Keratinocyte (primary cell): ENCODE measurements at regions not wholly inside any gene's neighbourhood (a gene's known extent, or its start where the extent isn't known, plus 50 kb on each side); places are given as distances from the start of the nearest gene placed in this dataset.

Experiments
- DNase-seq: peaks from one replicate; pipeline ENCODE4 v3.0.0-alpha.2; 2011; ENCODE audit warnings: low read depth, missing footprints, low spot score
- FAIRE-seq: peaks from 2 replicates; lab custom pipeline; 2011; peaks lifted over from hg19 to GRCh38; lab: Jason Lieb, UNC
- H2AFZ ChIP-seq: 2 replicates; pipeline ENCODE4 v1.6.0; 2012; ENCODE audit warnings: low read length, control low read depth, inconsistent platforms; ENCODE audit not compliant: control insufficient read depth
- H3K27ac ChIP-seq: 2 replicates; pipeline ENCODE4 v1.5.1; 2011; ENCODE audit warnings: low read length; ENCODE audit not compliant: control insufficient read depth, insufficient read depth
- H3K27me3 ChIP-seq: 3 replicates; pipeline ENCODE4 v1.6.0; 2011; ENCODE audit warnings: low read length; ENCODE audit not compliant: control insufficient read depth, insufficient read depth; ENCODE audit errors: extremely low read depth
- H3K36me3 ChIP-seq, 2 experiments: 2 replicates in 1 of 2; 3 replicates in 1 of 2; pipeline ENCODE4 v1.5.1; 2011; ENCODE audit warnings: low read length in 2 of 2, mild to moderate bottlenecking in 1 of 2; ENCODE audit not compliant: control insufficient read depth in 2 of 2, insufficient read depth in 2 of 2; ENCODE audit errors: extremely low read depth in 1 of 2
- H3K4me1 ChIP-seq: 3 replicates; pipeline ENCODE4 v1.5.1; 2011; ENCODE audit warnings: low read length; ENCODE audit not compliant: control insufficient read depth, insufficient read depth; ENCODE audit errors: extremely low read depth
- H3K4me2 ChIP-seq: 3 replicates; pipeline ENCODE4 v1.6.0; 2011; ENCODE audit warnings: low read depth, low read length; ENCODE audit not compliant: control insufficient read depth, insufficient read depth; ENCODE audit errors: extremely low read depth
- H3K4me3 ChIP-seq, 3 experiments: fragments of 200-600 bp in 1 of 3; sonication (generic) in 1 of 3; 2 replicates in 2 of 3; 3 replicates in 1 of 3; pipeline ENCODE4 v1.5.1; 2011 to 2016; ENCODE audit warnings: low read length in 3 of 3, mild to moderate bottlenecking in 3 of 3, control low read depth in 2 of 3, inconsistent platforms in 1 of 3, low read depth in 1 of 3, mixed read lengths in 1 of 3, mixed run types in 1 of 3, moderate library complexity in 1 of 3; ENCODE audit not compliant: control insufficient read depth in 2 of 3, insufficient read depth in 2 of 3; ENCODE audit errors: extremely low read depth in 1 of 3
- H3K79me2 ChIP-seq: 2 replicates; pipeline ENCODE4 v1.6.0; 2012; ENCODE audit warnings: low read length; ENCODE audit not compliant: control insufficient read depth, insufficient read depth
- H3K9ac ChIP-seq: 3 replicates; pipeline ENCODE4 v1.6.0; 2011; ENCODE audit warnings: low read length; ENCODE audit not compliant: control insufficient read depth, insufficient read depth; ENCODE audit errors: extremely low read depth
- H3K9me1 ChIP-seq: 3 replicates; pipeline ENCODE4 v1.6.0; 2011; ENCODE audit warnings: low read length; ENCODE audit not compliant: control insufficient read depth, insufficient read depth; ENCODE audit errors: extremely low read depth
- H3K9me3 ChIP-seq: 2 replicates; pipeline ENCODE4 v1.5.1; 2012; ENCODE audit warnings: low read depth, low read length; ENCODE audit not compliant: control insufficient read depth
- H4K20me1 ChIP-seq: 3 replicates; pipeline ENCODE4 v1.6.0; 2011; ENCODE audit warnings: low read length; ENCODE audit not compliant: control insufficient read depth, insufficient read depth; ENCODE audit errors: extremely low read depth
- EZH2 ChIP-seq: IDR thresholded peaks from one replicate; pipeline ENCODE4 v1.6.1; 2012; ENCODE audit warnings: inconsistent platforms, mild to moderate bottlenecking, low read length, moderate library complexity
- dilution Hi-C: fragments of 300-500 bp; cut with MboI; formaldehyde crosslinking; loops from one replicate; pipeline ENCODE4 v1.7.0; 2020; ENCODE audit warnings: low sequenced_read_pairs; ENCODE audit not compliant: extremely low pct_ligation_motif_present
- TF ChIP-seq, protein P1 (sequence below), 3 experiments: IDR thresholded peaks in 1 of 3; conservative IDR thresholded peaks in 1 of 3; optimal IDR thresholded peaks in 1 of 3; 2 replicates in 2 of 3; 3 replicates in 1 of 3; pipeline versions ENCODE3 to v1.5.1; 2011; ENCODE audit warnings: low read length in 3 of 3, mild to moderate bottlenecking in 3 of 3, moderate library complexity in 2 of 3, control low read depth in 1 of 3, inconsistent platforms in 1 of 3; ENCODE audit not compliant: insufficient read depth in 2 of 3; ENCODE audit errors: extremely low read depth in 1 of 3

DNA sequence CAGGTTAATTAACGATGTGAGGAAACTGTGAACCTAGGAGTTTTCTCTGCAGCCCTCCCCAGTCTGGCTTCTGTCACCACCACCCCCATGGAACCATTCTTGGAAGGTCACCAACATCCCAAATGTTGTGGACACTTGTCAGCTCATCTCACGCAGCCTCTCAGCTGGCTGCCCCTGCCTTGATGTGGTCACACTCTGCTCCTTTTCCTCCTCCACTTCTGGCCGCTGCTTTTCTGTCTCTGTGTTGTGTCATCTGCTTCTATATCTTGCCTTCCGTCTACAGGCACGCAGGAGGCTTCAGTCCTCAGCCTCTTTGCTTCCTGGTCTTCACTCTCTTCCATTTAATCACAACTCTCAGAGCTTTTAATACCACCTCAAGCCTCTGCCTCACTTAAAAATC is 371.5 kb upstream of the SLIT2 start:
- Histone ChIP-seq H3K79me2 (no peaks in the 10 kb centered on the region), H4K20me1 (no peaks in the 10 kb centered on the region), H3K9ac (no peak overlapping the region), H2AFZ (no peak overlapping the region), H3K9me1 (no peaks in the 10 kb centered on the region), H3K36me3 (no peaks in the 10 kb centered on the region), H3K27ac (no peak overlapping the region), H3K27me3 (peaks cover 3% of the 10 kb centered on the region), H3K4me2 (no peak overlapping the region), H3K9me3 (no peaks in the 10 kb centered on the region), H3K4me1 (no peaks in the 10 kb centered on the region), H3K4me3 (no peak overlapping the region)
- FAIRE-seq = no peak
- TF ChIP-seq EZH2 = no peak
- TF ChIP-seq, protein P1, sequence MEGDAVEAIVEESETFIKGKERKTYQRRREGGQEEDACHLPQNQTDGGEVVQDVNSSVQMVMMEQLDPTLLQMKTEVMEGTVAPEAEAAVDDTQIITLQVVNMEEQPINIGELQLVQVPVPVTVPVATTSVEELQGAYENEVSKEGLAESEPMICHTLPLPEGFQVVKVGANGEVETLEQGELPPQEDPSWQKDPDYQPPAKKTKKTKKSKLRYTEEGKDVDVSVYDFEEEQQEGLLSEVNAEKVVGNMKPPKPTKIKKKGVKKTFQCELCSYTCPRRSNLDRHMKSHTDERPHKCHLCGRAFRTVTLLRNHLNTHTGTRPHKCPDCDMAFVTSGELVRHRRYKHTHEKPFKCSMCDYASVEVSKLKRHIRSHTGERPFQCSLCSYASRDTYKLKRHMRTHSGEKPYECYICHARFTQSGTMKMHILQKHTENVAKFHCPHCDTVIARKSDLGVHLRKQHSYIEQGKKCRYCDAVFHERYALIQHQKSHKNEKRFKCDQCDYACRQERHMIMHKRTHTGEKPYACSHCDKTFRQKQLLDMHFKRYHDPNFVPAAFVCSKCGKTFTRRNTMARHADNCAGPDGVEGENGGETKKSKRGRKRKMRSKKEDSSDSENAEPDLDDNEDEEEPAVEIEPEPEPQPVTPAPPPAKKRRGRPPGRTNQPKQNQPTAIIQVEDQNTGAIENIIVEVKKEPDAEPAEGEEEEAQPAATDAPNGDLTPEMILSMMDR (optimal IDR thresholded peaks at IDR 0.05 in 1 of 3, IDR thresholded peaks at IDR 0.05 in 1 of 3, conservative IDR thresholded peaks at IDR 0.05 in 1 of 3; ENCODE audit: extremely low read depth in 1 of 3, insufficient read depth in 2 of 3, low read length in 3 of 3) = no peak
- DNase-seq = no peak
- dilution Hi-C loops = no loop called here

DNA sequence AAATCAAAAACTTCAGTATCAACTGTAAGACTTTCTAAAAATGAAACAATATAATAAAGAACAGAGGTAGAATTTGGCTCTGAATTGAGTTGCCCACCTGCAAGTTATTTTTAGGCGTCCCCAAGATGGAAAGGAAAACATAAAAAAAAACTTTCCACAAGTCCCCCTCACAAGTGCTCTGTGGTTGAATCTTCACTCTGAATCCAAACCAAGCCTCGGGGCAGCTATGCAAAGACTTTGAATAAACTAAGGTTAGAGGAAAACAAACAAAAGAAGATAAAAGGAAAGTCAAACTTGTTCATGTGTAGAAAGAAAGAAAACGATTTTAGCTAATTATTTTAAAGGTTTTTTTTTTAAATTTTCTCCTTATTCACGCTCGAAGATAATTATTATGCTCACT is 372.4 kb upstream of the SLIT2 start:
- H3K4me1 ChIP-seq = no peaks in the 10 kb centered on the region
- no peaks in the 10 kb centered on the region for H3K36me3 ChIP-seq
- no peak overlapping the region for H3K4me3 ChIP-seq
- dilution Hi-C loops = no loop called here
- H3K27ac ChIP-seq = no peak overlapping the region
- DNase-seq (no peak), FAIRE-seq (no peak)
- TF ChIP-seq, protein P1 (optimal IDR thresholded peaks at IDR 0.05 in 1 of 3, IDR thresholded peaks at IDR 0.05 in 1 of 3, conservative IDR thresholded peaks at IDR 0.05 in 1 of 3; ENCODE audit: extremely low read depth in 1 of 3, insufficient read depth in 2 of 3, low read length in 3 of 3) = no peak
- TF ChIP-seq EZH2 = no peak
- H3K9ac ChIP-seq = no peak overlapping the region
- no peaks in the 10 kb centered on the region for H3K9me3 ChIP-seq
- no peak overlapping the region for H2AFZ ChIP-seq
- H3K4me2 ChIP-seq = no peak overlapping the region
- no peaks in the 10 kb centered on the region for H4K20me1 ChIP-seq
- no peaks in the 10 kb centered on the region for H3K79me2 ChIP-seq
- peaks cover 3% of the 10 kb centered on the region for H3K27me3 ChIP-seq
- H3K9me1 ChIP-seq = no peaks in the 10 kb centered on the region
